Keratinocyte (primary cell): ENCODE measurements at regions not wholly inside any gene's neighbourhood (a gene's known extent, or its start where the extent isn't known, plus 50 kb on each side); places are given as distances from the start of the nearest gene placed in this dataset.

Source experiments
- DNase-seq: peaks from one replicate; pipeline ENCODE4 v3.0.0-alpha.2; 2011; ENCODE audit warnings: low read depth, missing footprints, low spot score
- FAIRE-seq: peaks from 2 replicates; lab custom pipeline; 2011; peaks lifted over from hg19 to GRCh38; lab: Jason Lieb, UNC
- H2AFZ ChIP-seq: 2 replicates; pipeline ENCODE4 v1.6.0; 2012; ENCODE audit warnings: low read length, control low read depth, inconsistent platforms; ENCODE audit not compliant: control insufficient read depth
- H3K27ac ChIP-seq: 2 replicates; pipeline ENCODE4 v1.5.1; 2011; ENCODE audit warnings: low read length; ENCODE audit not compliant: control insufficient read depth, insufficient read depth
- H3K27me3 ChIP-seq: 3 replicates; pipeline ENCODE4 v1.6.0; 2011; ENCODE audit warnings: low read length; ENCODE audit not compliant: control insufficient read depth, insufficient read depth; ENCODE audit errors: extremely low read depth
- H3K36me3 ChIP-seq, 2 experiments: 2 replicates in 1 of 2; 3 replicates in 1 of 2; pipeline ENCODE4 v1.5.1; 2011; ENCODE audit warnings: low read length in 2 of 2, mild to moderate bottlenecking in 1 of 2; ENCODE audit not compliant: control insufficient read depth in 2 of 2, insufficient read depth in 2 of 2; ENCODE audit errors: extremely low read depth in 1 of 2
- H3K4me1 ChIP-seq: 3 replicates; pipeline ENCODE4 v1.5.1; 2011; ENCODE audit warnings: low read length; ENCODE audit not compliant: control insufficient read depth, insufficient read depth; ENCODE audit errors: extremely low read depth
- H3K4me2 ChIP-seq: 3 replicates; pipeline ENCODE4 v1.6.0; 2011; ENCODE audit warnings: low read depth, low read length; ENCODE audit not compliant: control insufficient read depth, insufficient read depth; ENCODE audit errors: extremely low read depth
- H3K4me3 ChIP-seq, 3 experiments: fragments of 200-600 bp in 1 of 3; sonication (generic) in 1 of 3; 2 replicates in 2 of 3; 3 replicates in 1 of 3; pipeline ENCODE4 v1.5.1; 2011 to 2016; ENCODE audit warnings: low read length in 3 of 3, mild to moderate bottlenecking in 3 of 3, control low read depth in 2 of 3, inconsistent platforms in 1 of 3, low read depth in 1 of 3, mixed read lengths in 1 of 3, mixed run types in 1 of 3, moderate library complexity in 1 of 3; ENCODE audit not compliant: control insufficient read depth in 2 of 3, insufficient read depth in 2 of 3; ENCODE audit errors: extremely low read depth in 1 of 3
- H3K79me2 ChIP-seq: 2 replicates; pipeline ENCODE4 v1.6.0; 2012; ENCODE audit warnings: low read length; ENCODE audit not compliant: control insufficient read depth, insufficient read depth
- H3K9ac ChIP-seq: 3 replicates; pipeline ENCODE4 v1.6.0; 2011; ENCODE audit warnings: low read length; ENCODE audit not compliant: control insufficient read depth, insufficient read depth; ENCODE audit errors: extremely low read depth
- H3K9me1 ChIP-seq: 3 replicates; pipeline ENCODE4 v1.6.0; 2011; ENCODE audit warnings: low read length; ENCODE audit not compliant: control insufficient read depth, insufficient read depth; ENCODE audit errors: extremely low read depth
- H3K9me3 ChIP-seq: 2 replicates; pipeline ENCODE4 v1.5.1; 2012; ENCODE audit warnings: low read depth, low read length; ENCODE audit not compliant: control insufficient read depth
- H4K20me1 ChIP-seq: 3 replicates; pipeline ENCODE4 v1.6.0; 2011; ENCODE audit warnings: low read length; ENCODE audit not compliant: control insufficient read depth, insufficient read depth; ENCODE audit errors: extremely low read depth
- CTCF ChIP-seq, 3 experiments: IDR thresholded peaks in 1 of 3; conservative IDR thresholded peaks in 1 of 3; optimal IDR thresholded peaks in 1 of 3; 2 replicates in 2 of 3; 3 replicates in 1 of 3; pipeline versions ENCODE3 to v1.5.1; 2011; ENCODE audit warnings: low read length in 3 of 3, mild to moderate bottlenecking in 3 of 3, moderate library complexity in 2 of 3, control low read depth in 1 of 3, inconsistent platforms in 1 of 3; ENCODE audit not compliant: insufficient read depth in 2 of 3; ENCODE audit errors: extremely low read depth in 1 of 3
- EZH2 ChIP-seq: IDR thresholded peaks from one replicate; pipeline ENCODE4 v1.6.1; 2012; ENCODE audit warnings: inconsistent platforms, mild to moderate bottlenecking, low read length, moderate library complexity
- dilution Hi-C: fragments of 300-500 bp; cut with MboI; formaldehyde crosslinking; loops from one replicate; pipeline ENCODE4 v1.7.0; 2020; ENCODE audit warnings: low sequenced_read_pairs; ENCODE audit not compliant: extremely low pct_ligation_motif_present

GRCh38 chr4:33340168-33340567 lies 2620.0 kb downstream of the PCDH7 start:
- Histone ChIP-seq H3K27me3 (no peaks in the 10 kb centered on the region), H3K9me1 (no peaks in the 10 kb centered on the region), H3K9ac (no peak overlapping the region), H3K9me3 (peaks cover 2% of the 10 kb centered on the region), H4K20me1 (no peaks in the 10 kb centered on the region), H3K79me2 (no peaks in the 10 kb centered on the region), H2AFZ (no peak overlapping the region), H3K4me3 (no peak overlapping the region), H3K4me1 (no peaks in the 10 kb centered on the region), H3K4me2 (no peak overlapping the region), H3K36me3 (no peaks in the 10 kb centered on the region), H3K27ac (no peak overlapping the region)
- dilution Hi-C loops = no loop called here
- DNase-seq (no peak), FAIRE-seq (no peak)
- TF ChIP-seq CTCF (optimal IDR thresholded peaks at IDR 0.05 in 1 of 3, IDR thresholded peaks at IDR 0.05 in 1 of 3, conservative IDR thresholded peaks at IDR 0.05 in 1 of 3; ENCODE audit: extremely low read depth in 1 of 3, insufficient read depth in 2 of 3, low read length in 3 of 3) = no peak
- TF ChIP-seq EZH2 = no peak

GRCh38 chr4:33349376-33349775 lies 2629.2 kb downstream of the PCDH7 start:
- Histone ChIP-seq H3K27me3 (no peaks in the 10 kb centered on the region), H3K4me2 (no peak overlapping the region), H2AFZ (no peak overlapping the region), H3K4me1 (no peaks in the 10 kb centered on the region), H4K20me1 (no peaks in the 10 kb centered on the region), H3K9ac (no peak overlapping the region), H3K9me1 (no peaks in the 10 kb centered on the region), H3K27ac (no peak overlapping the region), H3K36me3 (no peaks in the 10 kb centered on the region), H3K79me2 (no peaks in the 10 kb centered on the region), H3K9me3 (no peaks in the 10 kb centered on the region), H3K4me3 (no peak overlapping the region)
- no peak for TF ChIP-seq CTCF (optimal IDR thresholded peaks at IDR 0.05 in 1 of 3, IDR thresholded peaks at IDR 0.05 in 1 of 3, conservative IDR thresholded peaks at IDR 0.05 in 1 of 3; ENCODE audit: extremely low read depth in 1 of 3, insufficient read depth in 2 of 3, low read length in 3 of 3)
- no peak for TF ChIP-seq EZH2
- DNase-seq = no peak
- no peak for FAIRE-seq
- dilution Hi-C loops = no loop called here
